CD14-positive monocyte (primary cell): ENCODE measurements at regions not wholly inside any gene's neighbourhood (a gene's known extent, or its start where the extent isn't known, plus 50 kb on each side); places are given as distances from the start of the nearest gene placed in this dataset.

Experiments
- DNase-seq, 3 donors: peaks; one replicate each; pipeline ENCODE4 v3.0.0-alpha.2; 2011 to 2022
- H2AFZ ChIP-seq: 2 replicates; pipeline ENCODE4 v1.6.0; 2012; ENCODE audit warnings: mild to moderate bottlenecking, low read depth, low read length, inconsistent platforms; ENCODE audit not compliant: insufficient read depth, poor library complexity, severe bottlenecking
- H3K27ac ChIP-seq, 2 donors: 1 replicate in 1 of 2; 2 replicates in 1 of 2; pipeline ENCODE4 v1.5.1; 2012 to 2013; ENCODE audit warnings: low read length in 2 of 2, control low read depth in 1 of 2, inconsistent platforms in 1 of 2, low read depth in 1 of 2, mild to moderate bottlenecking in 1 of 2
- H3K27me3 ChIP-seq, 2 donors: one replicate each; pipeline versions ENCODE4 v1.6.0 to v1.6.1; 2011 to 2013; ENCODE audit warnings: low read length in 2 of 2; ENCODE audit not compliant: control insufficient read depth in 2 of 2, insufficient read depth in 2 of 2
- H3K36me3 ChIP-seq, 2 donors: replicated peaks in 1 of 2; 1 replicate in 1 of 2; 2 replicates in 1 of 2; pipeline versions ENCODE4 v1.5.1 to v1.6.1; 2012 to 2013; ENCODE audit warnings: low read length in 2 of 2, control low read depth in 1 of 2, inconsistent platforms in 1 of 2, mild to moderate bottlenecking in 1 of 2; ENCODE audit not compliant: insufficient read depth in 2 of 2, control insufficient read depth in 1 of 2
- H3K4me1 ChIP-seq, 2 donors: 1 replicate in 1 of 2; 2 replicates in 1 of 2; pipeline versions ENCODE4 v1.5.1 to v1.6.1; 2012 to 2013; ENCODE audit warnings: low read length in 2 of 2, control low read depth in 1 of 2, inconsistent platforms in 1 of 2, mild to moderate bottlenecking in 1 of 2, moderate library complexity in 1 of 2; ENCODE audit not compliant: insufficient read depth in 2 of 2, control insufficient read depth in 1 of 2
- H3K4me2 ChIP-seq: replicated peaks from 2 replicates; pipeline ENCODE3; 2012; ENCODE audit warnings: low read length, moderate library complexity, mild to moderate bottlenecking; ENCODE audit not compliant: poor library complexity, severe bottlenecking; ENCODE audit errors: extremely low read depth
- H3K4me3 ChIP-seq, 3 experiments: fragments of 200-600 bp in 1 of 3; sonication (generic) in 1 of 3; replicated peaks in 1 of 3; 1 replicate in 2 of 3; 2 replicates in 1 of 3; pipeline ENCODE4 v1.5.1; 2011 to 2013; ENCODE audit warnings: low read length in 3 of 3, mild to moderate bottlenecking in 3 of 3, control low read depth in 2 of 3, low read depth in 2 of 3, inconsistent platforms in 1 of 3, moderate library complexity in 1 of 3
- H3K79me2 ChIP-seq: 2 replicates; pipeline ENCODE4 v1.6.0; 2012; ENCODE audit warnings: mild to moderate bottlenecking, control low read depth, inconsistent platforms, low read length, moderate library complexity; ENCODE audit not compliant: insufficient read depth
- H3K9ac ChIP-seq: 2 replicates; pipeline ENCODE4 v1.6.0; 2017; ENCODE audit warnings: low read length, mild to moderate bottlenecking; ENCODE audit not compliant: insufficient read depth, poor library complexity, severe bottlenecking
- H3K9me3 ChIP-seq, 2 donors: replicated peaks in 1 of 2; 1 replicate in 1 of 2; 2 replicates in 1 of 2; pipeline versions ENCODE4 v1.5.1 to v1.6.1; 2012 to 2013; ENCODE audit warnings: low read length in 2 of 2, control low read depth in 1 of 2; ENCODE audit not compliant: control insufficient read depth in 1 of 2, insufficient read depth in 1 of 2
- H4K20me1 ChIP-seq: 2 replicates; pipeline ENCODE4 v1.6.0; 2012; ENCODE audit warnings: mild to moderate bottlenecking, low read length, control low read depth, moderate library complexity; ENCODE audit not compliant: insufficient read depth
- H3K27ac Mint-ChIP-seq, 7 donors: one replicate each; pipeline ENCODE4 v1.8.0; 2020; ENCODE audit warnings: mild to moderate bottlenecking in 7 of 7, mixed read lengths in 7 of 7, moderate library complexity in 6 of 7, inconsistent platforms in 2 of 7
- H3K27me3 Mint-ChIP-seq, 3 donors: one replicate each; pipeline ENCODE4 v1.8.0; 2021 to 2022; ENCODE audit warnings: low read depth in 3 of 3, mild to moderate bottlenecking in 3 of 3, mixed read lengths in 3 of 3, moderate library complexity in 3 of 3, inconsistent platforms in 1 of 3
- H3K36me3 Mint-ChIP-seq, 2 donors: one replicate each; pipeline ENCODE4 v1.8.0; 2020; ENCODE audit warnings: mixed read lengths in 2 of 2, inconsistent platforms in 1 of 2, mild to moderate bottlenecking in 1 of 2
- H3K4me1 Mint-ChIP-seq: one replicate; pipeline ENCODE4 v1.8.0; 2020; ENCODE audit warnings: mild to moderate bottlenecking, mixed read lengths
- H3K4me3 Mint-ChIP-seq, 2 donors: one replicate each; pipeline ENCODE4 v1.8.0; 2020; ENCODE audit warnings: mild to moderate bottlenecking in 2 of 2, mixed read lengths in 2 of 2, moderate library complexity in 1 of 2
- H3K9me3 Mint-ChIP-seq, 7 donors: one replicate each; pipeline ENCODE4 v1.8.0; 2020 to 2022; ENCODE audit warnings: mixed read lengths in 7 of 7, mild to moderate bottlenecking in 6 of 7, moderate library complexity in 6 of 7, inconsistent platforms in 2 of 7
- WGBS: methylation state at CpG from one replicate; pipeline ENCODE4 v1.1.5; 2013; ENCODE audit warnings: missing lambda C conversion rate; ENCODE audit not compliant: insufficient coverage; 5-methylcytosine and 5-hydroxymethylcytosine counted together
- intact Hi-C, 2 donors: fragments of 100-400 bp; cut with micrococcal nuclease; formaldehyde crosslinking; loops; one replicate each; pipeline versions ENCODE4 v1.15.0 to v1.15.1; 2023
- TF ChIP-seq, protein P1 (sequence below): fragments of 200-600 bp; IDR thresholded peaks from one replicate; pipeline ENCODE4 v1.8.0; 2022; ENCODE audit warnings: antibody characterized with exemption, mild to moderate bottlenecking

DNA sequence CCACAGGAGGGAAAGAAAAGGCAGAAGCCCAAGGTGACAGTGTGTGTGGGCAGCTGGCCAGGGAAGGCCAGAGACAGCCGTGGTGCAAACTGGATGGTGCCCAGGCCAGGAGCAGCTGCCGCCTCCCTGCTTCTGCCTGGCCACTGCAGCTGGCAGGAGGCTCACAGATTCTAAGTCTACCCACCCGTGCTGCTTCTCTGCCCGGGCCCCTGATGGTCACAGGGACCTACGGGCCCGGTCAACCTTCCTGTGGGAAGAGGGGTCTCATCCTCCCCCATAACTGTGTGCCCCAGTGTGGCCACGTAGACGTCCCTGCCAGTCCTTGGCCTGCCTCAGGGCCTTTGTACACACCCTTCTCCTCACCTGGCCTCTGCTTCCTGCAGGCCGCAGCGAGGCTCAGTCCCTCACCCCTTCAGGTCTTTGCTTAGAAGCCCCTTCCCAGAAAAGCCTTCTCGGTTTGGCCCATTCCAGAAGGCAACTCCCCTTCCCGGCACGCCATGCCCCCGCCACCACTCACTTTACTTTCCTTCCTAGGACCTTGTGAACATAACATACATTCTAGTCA lies 192.6 kb upstream of the AJAP1 start:
- peaks cover 2 to 6% (median 2%) of the 10 kb centered on the region in 3 donors for H3K27me3 Mint-ChIP-seq
- Histone ChIP-seq H4K20me1 (no peaks in the 10 kb centered on the region), H3K4me1 (no peaks in the 10 kb centered on the region), H3K27ac (no peak overlapping the region), H3K4me2 (no peak overlapping the region), H3K27me3 (no peaks in the 10 kb centered on the region), H3K79me2 (no peaks in the 10 kb centered on the region), H3K36me3 (no peaks in the 10 kb centered on the region), H3K4me3 (no peak overlapping the region), H2AFZ (no peak overlapping the region), H3K9ac (no peak overlapping the region), H3K9me3 (peaks cover 0 to 3% of the 10 kb centered on the region in 2 donors)
- peaks cover 0 to 16% (median 5%) of the 10 kb centered on the region in 7 donors for H3K9me3 Mint-ChIP-seq
- intact Hi-C loops = no loop called here
- no peaks in the 10 kb centered on the region for H3K36me3 Mint-ChIP-seq
- no peak overlapping the region for H3K4me3 Mint-ChIP-seq
- no peak for DNase-seq
- TF ChIP-seq, protein P1, sequence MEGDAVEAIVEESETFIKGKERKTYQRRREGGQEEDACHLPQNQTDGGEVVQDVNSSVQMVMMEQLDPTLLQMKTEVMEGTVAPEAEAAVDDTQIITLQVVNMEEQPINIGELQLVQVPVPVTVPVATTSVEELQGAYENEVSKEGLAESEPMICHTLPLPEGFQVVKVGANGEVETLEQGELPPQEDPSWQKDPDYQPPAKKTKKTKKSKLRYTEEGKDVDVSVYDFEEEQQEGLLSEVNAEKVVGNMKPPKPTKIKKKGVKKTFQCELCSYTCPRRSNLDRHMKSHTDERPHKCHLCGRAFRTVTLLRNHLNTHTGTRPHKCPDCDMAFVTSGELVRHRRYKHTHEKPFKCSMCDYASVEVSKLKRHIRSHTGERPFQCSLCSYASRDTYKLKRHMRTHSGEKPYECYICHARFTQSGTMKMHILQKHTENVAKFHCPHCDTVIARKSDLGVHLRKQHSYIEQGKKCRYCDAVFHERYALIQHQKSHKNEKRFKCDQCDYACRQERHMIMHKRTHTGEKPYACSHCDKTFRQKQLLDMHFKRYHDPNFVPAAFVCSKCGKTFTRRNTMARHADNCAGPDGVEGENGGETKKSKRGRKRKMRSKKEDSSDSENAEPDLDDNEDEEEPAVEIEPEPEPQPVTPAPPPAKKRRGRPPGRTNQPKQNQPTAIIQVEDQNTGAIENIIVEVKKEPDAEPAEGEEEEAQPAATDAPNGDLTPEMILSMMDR = no peak
- 83% methylated on average over 14 of the region's 14 CpGs for WGBS
- H3K4me1 Mint-ChIP-seq = no peaks in the 10 kb centered on the region
- no peak overlapping the region for H3K27ac Mint-ChIP-seq

DNA sequence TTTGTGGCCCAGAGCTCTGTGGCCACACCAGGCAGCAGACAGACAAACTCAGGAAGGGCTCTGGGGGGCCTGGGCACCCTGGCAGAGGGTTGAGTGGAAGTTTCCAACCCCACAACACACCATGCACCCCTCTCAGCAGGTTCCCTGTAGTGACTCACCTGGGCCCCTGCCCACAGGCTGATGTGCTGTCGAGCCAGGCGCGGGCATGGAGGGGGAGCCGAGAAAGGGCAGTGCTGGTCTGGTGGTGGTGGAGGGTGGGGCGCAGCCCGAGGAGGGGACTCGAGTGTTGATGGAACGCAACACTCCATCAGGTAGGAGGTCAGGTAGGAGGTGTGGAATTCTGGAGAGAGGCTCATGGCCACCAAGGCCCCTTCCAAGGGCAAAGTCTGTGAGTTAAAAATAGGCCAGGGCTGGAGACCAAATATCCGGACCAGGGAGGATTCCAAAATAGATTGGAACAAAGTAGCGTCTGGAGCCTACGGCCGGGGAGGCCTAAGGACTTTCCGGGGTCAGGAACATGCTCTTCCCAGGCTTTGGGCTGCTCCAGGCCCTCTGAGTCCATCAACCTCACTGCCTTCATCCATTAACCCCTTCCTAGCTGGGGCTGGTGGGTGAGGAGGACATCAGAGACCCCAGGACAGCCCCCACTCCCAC lies 191.5 kb upstream of the AJAP1 start:
- Histone ChIP-seq H2AFZ (no peak overlapping the region), H4K20me1 (no peaks in the 10 kb centered on the region), H3K4me3 (no peak overlapping the region), H3K27ac (no peak overlapping the region), H3K4me1 (no peaks in the 10 kb centered on the region), H3K79me2 (no peaks in the 10 kb centered on the region), H3K4me2 (no peak overlapping the region), H3K27me3 (no peaks in the 10 kb centered on the region), H3K9ac (no peak overlapping the region), H3K9me3 (no peaks in the 10 kb centered on the region), H3K36me3 (no peaks in the 10 kb centered on the region)
- Mint-ChIP-seq H3K27ac (no peak overlapping the region), H3K4me1 (no peaks in the 10 kb centered on the region), H3K27me3 (peaks cover 0 to 6% (median 2%) of the 10 kb centered on the region in 3 donors), H3K4me3 (no peak overlapping the region), H3K9me3 (peaks cover 0 to 13% (median 4%) of the 10 kb centered on the region in 7 donors), H3K36me3 (no peaks in the 10 kb centered on the region)
- DNase-seq = no peak
- intact Hi-C loops = no loop called here
- 83% methylated on average over 7 of the region's 13 CpGs for WGBS
- TF ChIP-seq, protein P1 = no peak
